ENCODE measurements at regions not wholly inside any gene's neighbourhood (a gene's known extent, or its start where the extent isn't known, plus 50 kb on each side); places are given as distances from the start of the nearest gene placed in this dataset.
A peak's percentile ranks its signal among the peaks of the same experiment; 100 is the strongest.

GRCh38 chr7:155962191-155962967, 150.1 kb upstream of the SHH start (continued):
- TF ChIP-seq ZNF281 (CRISPR knock-in tag; IDR thresholded peaks at IDR 0.05; ENCODE audit: borderline replicate concordance) (no peak), SNAPC2 (CRISPR knock-in tag; IDR thresholded peaks at IDR 0.05) (no peak), ZGPAT (CRISPR knock-in tag; IDR thresholded peaks at IDR 0.05) (no peak), FIP1L1 (IDR thresholded peaks at IDR 0.05; ENCODE audit: borderline replicate concordance, insufficient read depth, low read depth, low read length) (no peak), ZNF607 (CRISPR knock-in tag; IDR thresholded peaks at IDR 0.05; ENCODE audit: borderline replicate concordance) (0 out of 2 replicates have a peak, but pooled peaks have one; percentile 13), FOXC1 (CRISPR knock-in tag; IDR thresholded peaks at IDR 0.05; ENCODE audit: borderline replicate concordance) (no peak), ZNF768 (CRISPR knock-in tag; IDR thresholded peaks at IDR 0.05) (no peak), STAT6 (CRISPR knock-in tag; IDR thresholded peaks at IDR 0.05; ENCODE audit: borderline replicate concordance) (no peak), RELA (CRISPR knock-in tag; IDR thresholded peaks at IDR 0.05) (no peak), HMGA1 (CRISPR knock-in tag; conservative IDR thresholded peaks at IDR 0.05) (no peak), MXI1 (IDR thresholded peaks at IDR 0.05; ENCODE audit: borderline replicate concordance, low read depth, low read length) (no peak), ZNF616 (CRISPR knock-in tag; IDR thresholded peaks at IDR 0.05; ENCODE audit: low read depth) (no peak), HNF4G (IDR thresholded peaks at IDR 0.05; ENCODE audit: borderline replicate concordance, low read depth, low read length) (no peak), HNF4G (CRISPR knock-in tag; IDR thresholded peaks at IDR 0.05; ENCODE audit: borderline replicate concordance, low read depth) (no peak), THRA (CRISPR knock-in tag; IDR thresholded peaks at IDR 0.05; ENCODE audit: borderline replicate concordance) (no peak), LRRFIP1 (CRISPR knock-in tag; conservative IDR thresholded peaks at IDR 0.05) (no peak), GTF3A (CRISPR knock-in tag; conservative IDR thresholded peaks at IDR 0.05) (no peak), ZEB1 (IDR thresholded peaks at IDR 0.05; ENCODE audit: insufficient replicate concordance, low read depth) (no peak)

All from HepG2 (cell line).